ENCODE measurements at regions not wholly inside any gene's neighbourhood (a gene's known extent, or its start where the extent isn't known, plus 50 kb on each side); places are given as distances from the start of the nearest gene placed in this dataset.

GRCh38 chr22:26785932-26786331 is 128.5 kb downstream of the MIAT start:
- Histone ChIP-seq H3K36me3 (replicated peaks in 1 of 2; ENCODE audit: control extremely low read depth in 1 of 2, control insufficient read depth in 1 of 2, extremely low read depth in 1 of 2, insufficient read depth in 2 of 2, low read length in 1 of 2) (peaks cover 0 to 36% of the 10 kb centered on the region in 2 experiments), H3K27ac (ENCODE audit: low read length in 2 of 2) (no peak overlapping the region), H3K9me3 (ENCODE audit: control extremely low read depth in 1 of 3, control insufficient read depth in 2 of 3, insufficient read depth in 1 of 3, low read length in 2 of 3) (no peaks in the 10 kb centered on the region), H3K4me1 (ENCODE audit: control insufficient read depth in 2 of 2, insufficient read depth in 2 of 2, low read length in 2 of 2) (peaks cover 0 to 7% of the 10 kb centered on the region in 2 donors), H2AFZ (ENCODE audit: insufficient read depth, low read depth, low read length, poor library complexity, severe bottlenecking) (no peak overlapping the region), H3K79me2 (ENCODE audit: control insufficient read depth, insufficient read depth, low read length) (no peaks in the 10 kb centered on the region), H3K4me3 (ENCODE audit: control extremely low read depth in 1 of 5, extremely low read depth in 1 of 5, insufficient read depth in 1 of 5, low read depth in 2 of 5, low read length in 4 of 5) (no peak overlapping the region), H4K20me1 (ENCODE audit: control insufficient read depth, insufficient read depth, low read length, poor library complexity, severe bottlenecking) (no peaks in the 10 kb centered on the region), H3K9ac (ENCODE audit: low read length) (no peak overlapping the region), H3K4me2 (replicated peaks; ENCODE audit: low read depth, low read length, poor library complexity, severe bottlenecking) (no peak overlapping the region), H3K27me3 (replicated peaks in 1 of 4; ENCODE audit: control extremely low read depth in 1 of 4, control insufficient read depth in 3 of 4, insufficient read depth in 4 of 4, low read length in 3 of 4) (no peaks in the 10 kb centered on the region)
- Mint-ChIP-seq H3K27me3 (no peaks in the 10 kb centered on the region), H3K27ac (no peak overlapping the region), H3K4me3 (no peak overlapping the region), H3K9me3 (ENCODE audit: insufficient read depth) (no peaks in the 10 kb centered on the region), H3K4me1 (peaks cover 4% of the 10 kb centered on the region)
- DNase-seq = no peak
- TF ChIP-seq EZH2 (IDR thresholded peaks at IDR 0.05; ENCODE audit: borderline replicate concordance, insufficient read depth, low read depth, low read length, poor library complexity, severe bottlenecking) (no peak), CTCF (IDR thresholded peaks at IDR 0.05) (no peak)
- ATAC-seq (ENCODE audit: low read depth) = no peak
- POLR2A ChIA-PET = no interaction called here
- whole genome bisulfite sequencing (ENCODE audit: insufficient coverage) = 33% methylated on average over 2 of the region's 5 CpGs
- intact Hi-C loops (cut with micrococcal nuclease) = no loop called here
- CTCF ChIA-PET = no interaction called here

- 95% methylated on average over 8 of the region's 9 CpGs for WGBS (ENCODE audit: insufficient coverage)
- no peak overlapping the region for H3K9ac ChIP-seq (ENCODE audit: low read length)
- no peaks in the 10 kb centered on the region for H3K9me3 ChIP-seq (ENCODE audit: control extremely low read depth in 1 of 3, control insufficient read depth in 2 of 3, insufficient read depth in 1 of 3, low read length in 2 of 3)
- H3K4me1 ChIP-seq (ENCODE audit: control insufficient read depth in 2 of 2, insufficient read depth in 2 of 2, low read length in 2 of 2) = peaks cover 0 to 7% of the 10 kb centered on the region in 2 donors
- no peak for ATAC-seq (ENCODE audit: low read depth)
- H2AFZ ChIP-seq (ENCODE audit: insufficient read depth, low read depth, low read length, poor library complexity, severe bottlenecking) = no peak overlapping the region
- no peak overlapping the region for H3K4me3 Mint-ChIP-seq
- POLR2A ChIA-PET = no interaction called here
- no peaks in the 10 kb centered on the region for H4K20me1 ChIP-seq (ENCODE audit: control insufficient read depth, insufficient read depth, low read length, poor library complexity, severe bottlenecking)
- peaks cover 4% of the 10 kb centered on the region for H3K4me1 Mint-ChIP-seq
- H3K27me3 Mint-ChIP-seq = no peaks in the 10 kb centered on the region
- no peak overlapping the region for H3K27ac ChIP-seq (ENCODE audit: low read length in 2 of 2)
- TF ChIP-seq EZH2 (IDR thresholded peaks at IDR 0.05; ENCODE audit: borderline replicate concordance, insufficient read depth, low read depth, low read length, poor library complexity, severe bottlenecking) (no peak), CTCF (IDR thresholded peaks at IDR 0.05) (no peak)
- no peak for DNase-seq
- peaks cover 0 to 40% of the 10 kb centered on the region in 2 experiments for H3K36me3 ChIP-seq (replicated peaks in 1 of 2; ENCODE audit: control extremely low read depth in 1 of 2, control insufficient read depth in 1 of 2, extremely low read depth in 1 of 2, insufficient read depth in 2 of 2, low read length in 1 of 2)
- CTCF ChIA-PET = no interaction called here
- intact Hi-C loops (cut with micrococcal nuclease) = no loop called here
- H3K4me2 ChIP-seq (replicated peaks; ENCODE audit: low read depth, low read length, poor library complexity, severe bottlenecking) = no peak overlapping the region
- H3K79me2 ChIP-seq (ENCODE audit: control insufficient read depth, insufficient read depth, low read length) = no peaks in the 10 kb centered on the region
- H3K27me3 ChIP-seq (replicated peaks in 1 of 4; ENCODE audit: control extremely low read depth in 1 of 4, control insufficient read depth in 3 of 4, insufficient read depth in 4 of 4, low read length in 3 of 4) = no peaks in the 10 kb centered on the region
- H3K27ac Mint-ChIP-seq = no peak overlapping the region
- no peaks in the 10 kb centered on the region for H3K9me3 Mint-ChIP-seq (ENCODE audit: insufficient read depth)
- H3K4me3 ChIP-seq (ENCODE audit: control extremely low read depth in 1 of 5, extremely low read depth in 1 of 5, insufficient read depth in 1 of 5, low read depth in 2 of 5, low read length in 4 of 5) = no peak overlapping the region
Observed at GRCh38 chr22:26786398-26786797, 129.0 kb downstream of the MIAT start.
